H1 (cell line): ENCODE measurements at regions not wholly inside any gene's neighbourhood (a gene's known extent, or its start where the extent isn't known, plus 50 kb on each side); places are given as distances from the start of the nearest gene placed in this dataset.

Experiments used
- CTCF ChIP-seq, 3 experiments: IDR thresholded peaks; 1 replicate in 2 of 3; 2 replicates in 1 of 3; pipeline versions ENCODE4 v1.5.1 to v1.6.1; 2011; ENCODE audit warnings: low read length in 3 of 3, mild to moderate bottlenecking in 3 of 3, inconsistent platforms in 2 of 3, low read depth in 1 of 3, moderate library complexity in 1 of 3; ENCODE audit not compliant: insufficient read depth in 1 of 3; ENCODE audit errors: control extremely low read depth in 1 of 3
- EZH2 ChIP-seq: fragments of 200-600 bp; sonication (generic); IDR thresholded peaks from 2 replicates; pipeline ENCODE4 v1.7.1; 2012; ENCODE audit warnings: low read depth, mild to moderate bottlenecking, moderate library complexity, low read length, inconsistent platforms; ENCODE audit not compliant: severe bottlenecking
- FOSL1 ChIP-seq: IDR thresholded peaks from 2 replicates; pipeline ENCODE4 v1.6.1; 2011; ENCODE audit warnings: mild to moderate bottlenecking, low read depth, low read length, moderate library complexity; ENCODE audit not compliant: insufficient read depth
- GABPA ChIP-seq: IDR thresholded peaks from 2 replicates; pipeline ENCODE4 v1.6.1; 2011; ENCODE audit warnings: mild to moderate bottlenecking, low read length, moderate library complexity, borderline replicate concordance; ENCODE audit not compliant: insufficient read depth
- JUND ChIP-seq: IDR thresholded peaks from 2 replicates; pipeline ENCODE4 v1.6.1; 2011; ENCODE audit warnings: mild to moderate bottlenecking, improper control_type of control experiment, low read length
- POLR2AphosphoS5 ChIP-seq: IDR thresholded peaks from 2 replicates; pipeline ENCODE4 v1.6.1; 2011; ENCODE audit warnings: low read depth, low read length
- ZNF274 ChIP-seq: IDR thresholded peaks from 2 replicates; pipeline ENCODE4 v1.7.0; 2012; ENCODE audit warnings: low read length, borderline replicate concordance; ENCODE audit errors: extremely low read depth

GRCh38 chr10:89949496-89949895, 248.1 kb downstream of the KIF20B start:
- TF ChIP-seq CTCF (IDR thresholded peaks at IDR 0.05; ENCODE audit: control extremely low read depth in 1 of 3, insufficient read depth in 1 of 3, low read depth in 1 of 3, low read length in 3 of 3), result no peak
- no peak for TF ChIP-seq EZH2
- TF ChIP-seq GABPA, result no peak
- TF ChIP-seq POLR2AphosphoS5, result no peak
- no peak for TF ChIP-seq ZNF274
- no peak for TF ChIP-seq FOSL1
- no peak for TF ChIP-seq JUND
